GM23338 (cell line): ENCODE measurements at regions not wholly inside any gene's neighbourhood (a gene's known extent, or its start where the extent isn't known, plus 50 kb on each side); places are given as distances from the start of the nearest gene placed in this dataset.

Experiments used
- ATAC-seq: fragments of 200-7000 bp; cut with Tn5 transposase; 3 replicates; pipeline ENCODE4 v1.9.1; 2020
- DNase-seq: peaks from one replicate; pipeline ENCODE4 v3.0.0-alpha.2; 2015; ENCODE audit warnings: low spot score
- H2AFZ ChIP-seq: fragments of 200-600 bp; sonication (generic); 2 replicates; pipeline ENCODE4 v1.8.0; 2016; ENCODE audit warnings: antibody characterized with exemption, mild to moderate bottlenecking, moderate library complexity
- H3F3A ChIP-seq: fragments of 200-600 bp; sonication (generic); replicated peaks from 2 replicates; pipeline ENCODE4 v1.8.0; 2017; ENCODE audit warnings: antibody characterized with exemption, mixed run types, low read depth
- H3K27ac ChIP-seq: fragments of 200-600 bp; sonication (generic); 2 replicates; pipeline ENCODE4 v1.6.1; 2016; ENCODE audit warnings: low read depth
- H3K27me3 ChIP-seq: fragments of 200-600 bp; sonication (generic); 2 replicates; pipeline ENCODE4 v1.8.0; 2016; ENCODE audit warnings: mild to moderate bottlenecking, mixed run types, moderate library complexity; ENCODE audit not compliant: insufficient read depth
- H3K36me3 ChIP-seq: fragments of 200-600 bp; sonication (generic); 2 replicates; pipeline ENCODE4 v1.8.0; 2016; ENCODE audit warnings: mild to moderate bottlenecking; ENCODE audit not compliant: insufficient read depth
- H3K4me1 ChIP-seq: fragments of 200-600 bp; sonication (generic); 2 replicates; pipeline ENCODE4 v1.8.0; 2016; ENCODE audit warnings: mild to moderate bottlenecking, moderate library complexity; ENCODE audit not compliant: insufficient read depth
- H3K4me2 ChIP-seq: fragments of 200-600 bp; sonication (generic); 2 replicates; pipeline ENCODE4 v1.7.1; 2017; ENCODE audit warnings: mixed run types
- H3K4me3 ChIP-seq: fragments of 200-600 bp; sonication (generic); 2 replicates; pipeline ENCODE4 v1.6.1; 2016; ENCODE audit warnings: mixed run types
- H3K79me2 ChIP-seq: fragments of 200-600 bp; sonication (generic); replicated peaks from 2 replicates; pipeline ENCODE4 v1.8.0; 2017; ENCODE audit warnings: mild to moderate bottlenecking; ENCODE audit not compliant: insufficient read depth
- H3K9me2 ChIP-seq: fragments of 200-600 bp; sonication (generic); 2 replicates; pipeline ENCODE4 v1.8.0; 2017; ENCODE audit not compliant: insufficient read depth
- H4K20me1 ChIP-seq: fragments of 200-600 bp; sonication (generic); replicated peaks from 2 replicates; pipeline ENCODE4 v1.8.0; 2017; ENCODE audit warnings: mild to moderate bottlenecking; ENCODE audit not compliant: insufficient read depth
- H3K27ac Mint-ChIP-seq: 2 replicates; pipeline ENCODE4 v1.8.0; 2020; ENCODE audit warnings: inconsistent platforms, mild to moderate bottlenecking, moderate library complexity, mixed read lengths
- H3K27me3 Mint-ChIP-seq: 3 replicates; pipeline ENCODE4 v1.8.0; 2022; ENCODE audit warnings: low read depth, mild to moderate bottlenecking, moderate library complexity, mixed read lengths, inconsistent platforms; ENCODE audit not compliant: insufficient read depth, poor library complexity
- H3K36me3 Mint-ChIP-seq: 3 replicates; pipeline ENCODE4 v1.8.0; 2021; ENCODE audit warnings: low read depth, mild to moderate bottlenecking, inconsistent platforms, moderate library complexity, mixed read lengths
- H3K4me1 Mint-ChIP-seq: 3 replicates; pipeline ENCODE4 v1.8.0; 2020; ENCODE audit warnings: mild to moderate bottlenecking, inconsistent platforms, mixed read lengths
- H3K4me3 Mint-ChIP-seq: 3 replicates; pipeline ENCODE4 v1.8.0; 2021; ENCODE audit warnings: moderate library complexity, mild to moderate bottlenecking, inconsistent platforms, mixed read lengths
- H3K9me3 Mint-ChIP-seq: 3 replicates; pipeline ENCODE4 v1.8.0; 2020; ENCODE audit warnings: moderate library complexity, mild to moderate bottlenecking, inconsistent platforms, mixed read lengths
- CREB1 ChIP-seq: fragments of 250-450 bp; sonication (Bioruptor Pico); IDR thresholded peaks from 2 replicates; pipeline ENCODE4 v1.5.0; 2020; ENCODE audit warnings: low read depth, mild to moderate bottlenecking, moderate library complexity
- CTCF ChIP-seq, 2 experiments: fragments of 200-600 bp in 1 of 2; sonication (generic) in 1 of 2; conservative IDR thresholded peaks; 2 replicates each; pipeline versions ENCODE4 v1.5.1 to v1.6.1; 2016 to 2017; ENCODE audit warnings: antibody characterized with exemption in 2 of 2, low read depth in 2 of 2, mild to moderate bottlenecking in 2 of 2, moderate library complexity in 1 of 2
- ETS1 ChIP-seq: IDR thresholded peaks from 2 replicates; pipeline ENCODE4 v1.6.1; 2016; ENCODE audit warnings: antibody characterized with exemption
- EZH2 ChIP-seq: fragments of 200-600 bp; sonication (generic); IDR thresholded peaks from one replicate; pipeline ENCODE4 v1.8.0; 2017; ENCODE audit warnings: antibody characterized with exemption, mild to moderate bottlenecking, low read depth; ENCODE audit not compliant: unreplicated experiment
- EZH2phosphoT487 ChIP-seq: fragments of 200-600 bp; sonication (generic); IDR thresholded peaks from one replicate; pipeline ENCODE4 v1.8.1; 2018; ENCODE audit warnings: antibody characterized with exemption; ENCODE audit not compliant: unreplicated experiment
- JUNB ChIP-seq: IDR thresholded peaks from one replicate; pipeline ENCODE4 v1.6.1; 2016; ENCODE audit warnings: antibody characterized with exemption; ENCODE audit not compliant: unreplicated experiment
- NANOG ChIP-seq: IDR thresholded peaks from 2 replicates; pipeline ENCODE4 v1.6.1; 2016; ENCODE audit warnings: antibody characterized with exemption, borderline replicate concordance
- POLR2AphosphoS5 ChIP-seq: IDR thresholded peaks from 2 replicates; pipeline ENCODE4 v1.6.1; 2016; ENCODE audit warnings: antibody characterized with exemption, low read depth
- REST ChIP-seq: IDR thresholded peaks from one replicate; pipeline ENCODE4 v1.6.1; 2018; ENCODE audit warnings: antibody characterized with exemption; ENCODE audit not compliant: unreplicated experiment
- STAT1 ChIP-seq: IDR thresholded peaks from one replicate; pipeline ENCODE4 v1.6.1; 2016; ENCODE audit warnings: antibody characterized with exemption; ENCODE audit not compliant: unreplicated experiment
- ZNF114 ChIP-seq: fragments of 250-450 bp; sonication (Bioruptor Pico); IDR thresholded peaks from 2 replicates; pipeline ENCODE4 v1.5.0; 2020; ENCODE audit warnings: mild to moderate bottlenecking, moderate library complexity
- ZNF331 ChIP-seq: fragments of 250-450 bp; sonication (Bioruptor Pico); IDR thresholded peaks from 2 replicates; pipeline ENCODE4 v1.5.0; 2020; ENCODE audit warnings: low read depth, mild to moderate bottlenecking, moderate library complexity
- ZNF462 ChIP-seq: fragments of 250-450 bp; sonication (Bioruptor Pico); IDR thresholded peaks from 2 replicates; pipeline ENCODE4 v1.5.0; 2020; ENCODE audit warnings: mild to moderate bottlenecking, moderate library complexity

- Histone ChIP-seq H3K27ac (no peak overlapping the region), H2AFZ (no peak overlapping the region), H3K4me2 (no peak overlapping the region), H3K9me2 (no peaks in the 10 kb centered on the region), H3K79me2 (no peaks in the 10 kb centered on the region), H4K20me1 (no peaks in the 10 kb centered on the region), H3K27me3 (no peaks in the 10 kb centered on the region), H3K36me3 (no peaks in the 10 kb centered on the region), H3K4me3 (no peak overlapping the region), H3F3A (no peaks in the 10 kb centered on the region), H3K4me1 (peaks cover 4% of the 10 kb centered on the region; the same call in 1 of the 2 replicates)
- Mint-ChIP-seq H3K4me3 (no peak overlapping the region), H3K27me3 (no peaks in the 10 kb centered on the region), H3K27ac (no peak overlapping the region), H3K9me3 (no peaks in the 10 kb centered on the region), H3K36me3 (no peaks in the 10 kb centered on the region), H3K4me1 (no peaks in the 10 kb centered on the region)
- no peak for DNase-seq
- no peak for ATAC-seq
- TF ChIP-seq ZNF462 (no peak), JUNB (no peak), STAT1 (no peak), REST (no peak), CTCF (conservative IDR thresholded peaks at IDR 0.05; ENCODE audit: low read depth in 2 of 2) (no peak), ZNF114 (CRISPR knock-in tag) (no peak), POLR2AphosphoS5 (no peak), ETS1 (no peak), EZH2phosphoT487 (no peak), EZH2 (no peak), NANOG (no peak), CREB1 (no peak), ZNF331 (CRISPR knock-in tag) (no peak)
These were observed 482.4 kb downstream of the CDY2B start for GRCh38 chrY:17397659-17398058.
